ENCODE measurements at regions not wholly inside any gene's neighbourhood (a gene's known extent, or its start where the extent isn't known, plus 50 kb on each side); places are given as distances from the start of the nearest gene placed in this dataset.

DNA sequence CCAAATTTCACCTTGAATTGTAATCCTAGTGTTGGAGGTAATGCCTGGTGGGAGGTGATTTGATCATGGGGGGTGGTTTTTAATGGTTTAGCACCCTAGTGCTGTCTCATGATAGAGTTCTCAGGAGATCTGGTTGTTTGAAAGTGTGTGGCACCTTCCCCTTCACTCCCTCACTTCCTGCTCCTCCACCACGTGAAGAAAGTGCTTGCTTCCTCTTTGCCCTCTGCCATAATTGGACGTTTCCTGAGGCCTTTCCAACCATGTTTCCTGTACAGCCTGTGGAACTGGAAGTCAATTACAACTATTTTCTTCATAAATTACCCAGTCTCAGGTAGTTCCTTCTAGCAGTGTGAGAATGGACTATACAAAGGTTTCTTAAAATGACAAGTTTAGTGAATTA is 251.8 kb upstream of the NETO1 start:
- DNase-seq (ENCODE audit: low read depth) = peak; percentile 12

DNA sequence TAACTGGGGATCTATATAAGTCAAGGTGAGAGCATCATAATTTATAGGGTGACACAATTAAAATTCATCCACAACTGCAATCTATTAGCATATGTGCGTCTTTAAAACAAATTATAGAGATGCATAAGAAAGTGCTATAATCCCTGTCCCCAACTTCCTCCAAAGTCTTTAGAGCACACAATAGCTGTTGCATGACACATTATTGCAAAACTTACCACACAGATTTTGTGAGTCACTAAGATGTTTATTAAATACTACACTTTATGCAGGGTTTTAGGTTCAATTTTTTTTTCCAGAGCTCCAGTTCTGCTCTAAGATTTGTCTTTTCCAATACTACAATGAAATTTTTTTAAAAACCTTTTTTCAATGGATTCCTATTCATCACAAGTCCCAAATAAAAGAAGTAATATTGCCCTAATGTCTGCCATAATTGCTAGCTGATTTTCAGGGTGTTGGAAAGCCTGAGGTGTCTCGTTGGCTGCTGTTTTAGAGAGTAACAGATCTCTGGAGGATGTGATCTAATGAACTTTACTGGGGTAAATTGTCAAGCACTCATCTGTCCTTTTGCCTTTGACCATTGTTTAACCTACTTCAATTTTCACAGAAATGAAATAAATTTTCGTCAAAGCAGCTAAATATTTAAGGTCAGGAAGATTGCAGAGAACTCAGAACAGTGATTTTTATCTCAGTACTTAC is 250.5 kb upstream of the NETO1 start:
- peak; percentile 41 for DNase-seq (ENCODE audit: low read depth)

DNA sequence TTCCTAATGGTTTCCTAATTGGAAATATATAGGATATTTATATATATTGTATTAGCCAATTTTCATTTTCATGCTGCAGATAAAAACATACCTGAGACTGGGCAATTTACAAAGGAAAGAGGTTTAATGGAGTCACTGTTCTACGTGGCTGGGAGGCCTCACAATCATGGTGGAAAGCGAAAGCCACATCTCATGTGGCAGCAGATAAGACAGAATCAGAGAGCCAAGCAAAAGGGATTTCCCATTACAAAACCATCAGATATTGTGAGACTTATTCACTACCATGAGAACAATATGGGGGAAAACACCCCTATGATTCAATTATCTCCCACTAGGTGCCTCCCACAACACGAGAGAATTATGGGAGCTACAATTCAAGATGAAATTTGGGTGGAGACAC is 242.5 kb upstream of the NETO1 start:
- DNase-seq (ENCODE audit: low read depth) = no peak

DNA sequence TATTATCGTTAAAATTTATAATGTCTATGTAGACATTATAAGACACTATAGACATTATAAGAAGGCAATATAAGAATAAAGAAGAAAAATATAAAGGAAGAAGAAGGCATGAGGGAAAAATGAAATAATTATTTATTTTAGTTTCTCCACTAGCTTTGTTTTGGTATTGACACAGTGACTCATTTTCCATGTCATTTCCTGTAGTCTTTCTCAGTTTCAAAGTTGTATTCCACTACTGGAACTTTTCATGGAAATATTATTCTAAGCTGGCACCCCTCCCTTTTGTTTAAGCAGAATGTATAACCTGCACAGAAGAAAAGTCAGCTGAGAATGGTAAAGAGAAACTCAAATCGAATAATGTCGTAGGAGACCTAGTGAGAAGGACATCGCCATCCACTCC is 234.2 kb upstream of the NETO1 start:
- DNase-seq (ENCODE audit: low read depth) = peak; percentile 12

DNA sequence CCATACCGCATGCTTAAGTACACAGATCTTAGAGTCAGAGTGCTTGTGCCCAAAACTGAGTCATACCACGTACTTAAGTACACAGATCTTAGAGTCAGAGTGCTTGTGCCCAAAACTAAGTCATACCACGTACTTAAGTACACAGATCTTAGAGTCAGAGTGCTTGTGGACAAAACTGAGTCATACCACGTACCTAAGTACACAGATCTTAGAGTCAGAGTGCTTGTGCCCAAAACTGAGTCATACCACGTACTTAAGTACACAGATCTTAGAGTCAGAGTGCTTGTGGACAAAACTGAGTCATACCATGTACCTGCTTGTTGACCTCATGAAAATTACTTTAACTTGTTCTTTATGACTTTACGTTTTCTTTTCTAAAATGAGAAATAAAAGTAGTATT is 233.7 kb upstream of the NETO1 start:
- DNase-seq (ENCODE audit: low read depth) = peak; percentile 13

DNA sequence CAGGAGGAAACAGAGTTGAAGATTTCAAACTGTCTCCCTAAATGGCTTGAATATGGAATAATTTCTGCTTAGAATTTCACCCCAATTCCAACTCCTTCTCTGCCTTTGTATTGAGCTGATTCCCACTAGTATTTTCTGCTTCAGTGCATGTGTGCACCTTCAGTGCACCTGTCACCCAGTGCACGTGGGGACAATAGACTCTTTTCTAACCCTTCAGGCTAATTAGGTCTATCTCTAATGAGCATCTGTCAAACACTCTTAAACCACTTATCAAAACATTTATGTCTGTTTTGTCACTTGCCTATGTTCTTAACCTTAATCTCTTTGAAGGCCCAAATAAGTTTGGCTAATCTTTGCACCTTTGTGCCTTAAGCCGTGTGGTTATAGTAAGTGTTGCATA is 232.0 kb upstream of the NETO1 start:
- no peak for DNase-seq (ENCODE audit: low read depth)

DNA sequence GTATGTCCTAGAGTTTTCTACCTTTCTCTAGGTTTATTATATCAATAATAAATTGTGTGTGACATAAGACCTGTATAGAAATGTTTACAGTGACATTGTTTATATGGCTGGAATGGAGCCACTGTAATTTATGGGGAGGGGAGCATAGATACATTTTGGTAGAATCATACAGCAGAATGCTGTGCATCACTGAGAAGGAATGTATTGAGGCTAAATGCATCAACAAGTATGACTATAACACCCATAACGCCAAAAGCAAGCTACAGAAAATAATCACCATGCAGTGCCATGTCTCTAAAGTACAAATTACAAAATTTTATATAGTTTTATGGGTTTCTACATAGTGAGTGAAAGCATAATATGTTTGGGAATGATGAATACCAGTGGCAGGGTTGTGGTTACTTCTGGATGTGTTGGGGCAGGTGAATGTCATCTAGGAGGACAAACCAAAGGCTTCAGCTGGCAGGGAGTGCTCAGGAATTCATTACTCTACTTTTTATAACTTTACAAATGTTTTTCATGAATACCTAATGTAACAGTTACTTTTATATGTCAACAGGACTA is 226.0 kb upstream of the NETO1 start:
- no peak for DNase-seq (ENCODE audit: low read depth)

DNA sequence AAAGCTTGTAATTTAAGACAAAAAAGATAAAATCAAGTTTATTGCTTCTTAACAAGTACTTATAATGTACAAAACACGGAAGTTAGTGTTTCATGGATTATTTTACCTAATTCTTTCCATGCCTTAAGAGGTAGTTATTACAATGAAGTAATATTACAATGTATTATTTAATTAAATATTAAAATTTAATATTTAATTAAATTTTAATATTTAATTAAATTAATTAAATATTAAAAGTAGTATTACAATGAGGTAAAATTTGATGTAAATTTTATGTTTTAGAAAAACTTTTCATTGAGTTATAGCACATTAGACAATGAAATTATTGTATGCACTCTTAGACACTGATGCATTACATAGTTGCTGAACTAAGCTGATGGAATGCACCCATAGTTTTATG is 220.7 kb upstream of the NETO1 start:
- no peak for DNase-seq (ENCODE audit: low read depth)

DNA sequence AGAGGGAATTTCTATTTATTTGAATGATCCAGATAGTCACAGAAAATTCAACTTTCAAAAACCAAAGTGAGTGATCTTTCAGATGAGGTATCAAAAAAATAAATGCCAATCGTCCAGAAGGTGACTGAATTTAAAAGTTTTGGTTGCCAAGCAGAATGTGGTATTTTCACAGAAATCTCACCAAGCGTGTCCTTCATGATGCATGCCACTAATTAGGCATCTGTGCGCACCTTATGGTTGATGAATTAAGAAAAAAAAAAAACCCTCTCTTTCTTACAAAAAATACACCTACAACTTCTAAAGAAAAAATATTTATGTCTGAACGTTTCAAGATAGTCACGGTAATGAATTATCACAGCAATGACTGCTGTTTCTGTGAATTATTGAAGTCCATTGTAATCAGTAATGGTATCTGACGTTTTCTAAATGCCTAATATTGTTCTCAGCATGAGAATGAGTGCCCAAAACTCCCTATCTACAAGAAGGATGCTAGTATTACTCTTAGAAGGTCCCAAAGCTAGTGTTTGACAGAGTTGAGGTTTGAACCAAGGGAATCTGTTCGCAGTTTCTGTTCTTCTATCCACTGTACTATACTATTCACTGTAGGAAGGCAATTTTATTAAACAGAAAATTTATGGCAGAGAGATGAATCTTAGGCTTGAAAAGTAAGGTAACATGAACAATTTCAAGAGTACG is 219.6 kb upstream of the NETO1 start:
- no peak for DNase-seq (ENCODE audit: low read depth)

DNA sequence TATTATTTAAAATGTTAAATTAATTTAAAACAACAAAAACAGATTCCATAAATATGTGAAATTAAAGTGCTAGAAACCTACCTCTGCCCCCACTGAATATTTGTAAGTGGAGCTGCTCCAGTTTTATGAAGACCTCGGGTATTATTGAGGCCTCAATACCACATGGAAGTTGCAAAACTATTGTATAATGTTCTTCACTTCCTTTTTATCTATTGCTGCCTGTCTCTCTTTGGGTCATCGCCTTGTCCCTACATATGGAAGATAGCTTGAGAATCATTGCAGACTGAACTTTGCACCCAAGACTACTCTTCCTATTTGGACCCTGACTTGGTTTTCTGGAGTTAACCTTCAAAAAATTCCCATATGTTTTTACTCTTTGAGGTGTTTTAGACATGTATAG is 212.1 kb upstream of the NETO1 start:
- no peak for DNase-seq (ENCODE audit: low read depth)

DNA sequence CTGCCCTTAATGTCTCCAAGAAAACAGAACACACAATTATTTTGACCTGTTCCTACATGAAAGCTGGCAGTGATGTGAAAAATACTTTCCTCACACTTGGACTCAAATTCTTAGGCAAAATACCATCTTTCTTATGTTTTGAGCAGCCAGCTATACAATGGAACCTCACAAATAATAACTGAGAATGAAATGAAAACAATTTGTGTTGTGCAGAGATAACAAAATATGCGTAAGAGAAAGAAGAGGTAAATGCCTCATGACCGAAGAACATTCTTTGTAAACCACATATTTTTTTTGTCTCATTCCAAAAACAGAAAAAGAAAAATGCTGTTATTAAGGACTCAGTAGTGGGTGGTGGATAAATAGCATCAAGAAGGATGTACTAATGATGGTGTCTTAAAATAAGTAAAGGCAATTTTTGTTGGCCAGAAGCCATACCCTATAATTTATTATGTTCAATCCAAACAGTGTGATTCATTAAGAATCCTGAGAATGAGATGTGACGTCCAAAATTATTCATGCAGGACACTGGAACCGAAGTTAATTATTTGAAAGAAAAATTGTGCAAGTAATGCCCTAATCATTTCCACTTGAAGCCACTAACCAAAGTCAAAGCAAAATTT is 193.0 kb upstream of the NETO1 start:
- no peak for DNase-seq (ENCODE audit: low read depth)

DNA sequence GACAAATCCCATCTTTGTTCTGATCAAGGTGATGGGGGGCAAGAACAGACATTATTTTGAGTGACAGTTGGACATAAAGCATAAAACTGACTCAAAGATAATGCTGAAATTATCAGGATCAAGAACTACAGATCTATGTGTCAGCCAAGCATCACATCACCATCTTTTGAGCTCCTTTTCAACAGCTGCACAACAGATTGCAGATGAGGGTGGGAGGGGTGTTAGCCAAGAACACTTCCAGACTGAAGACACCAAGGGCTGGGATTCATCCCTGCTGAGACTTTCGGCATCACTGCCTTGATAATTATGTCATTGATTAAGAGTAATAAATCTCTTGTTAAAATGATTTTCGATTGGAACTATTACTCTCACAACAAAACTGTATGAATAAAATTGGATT is 191.5 kb upstream of the NETO1 start:
- no peak for DNase-seq (ENCODE audit: low read depth)

DNA sequence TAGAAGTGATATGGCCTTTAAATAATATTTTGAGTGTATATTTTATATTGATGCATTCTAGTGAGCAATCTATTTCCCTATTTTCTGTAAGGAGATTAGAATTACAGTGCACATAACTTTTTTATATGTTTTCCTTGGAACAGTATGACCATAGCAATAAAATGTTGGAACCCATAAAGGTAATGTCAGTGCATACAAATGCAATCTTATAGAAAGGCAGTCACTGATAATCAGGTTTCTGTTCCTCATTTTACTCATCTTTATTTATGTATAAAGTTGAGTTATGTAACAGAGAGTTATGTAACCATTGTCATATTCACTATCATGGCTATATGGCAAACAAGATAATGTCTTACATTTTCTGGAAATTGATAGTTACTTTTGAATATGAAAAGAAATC is 179.9 kb upstream of the NETO1 start:
- no peak for DNase-seq (ENCODE audit: low read depth)

DNA sequence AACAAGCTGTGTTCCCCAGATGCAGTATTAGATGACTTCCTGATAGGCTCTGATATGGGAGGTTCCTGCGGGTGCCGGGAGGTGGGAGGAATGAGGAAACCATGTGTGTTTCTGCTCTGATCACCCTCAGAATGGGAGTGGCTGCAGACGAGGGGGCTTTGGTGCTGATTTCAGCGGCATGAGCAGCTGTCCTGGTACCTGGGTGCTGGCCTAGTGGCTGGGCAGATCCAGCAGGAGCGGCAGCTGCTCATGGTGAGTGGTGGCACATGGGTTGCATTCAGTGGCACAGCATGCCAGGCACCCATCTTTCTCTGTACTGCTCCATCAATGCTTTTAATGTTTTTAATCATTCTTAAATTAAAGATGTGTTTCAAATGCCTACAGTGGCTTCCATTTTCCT is 177.2 kb upstream of the NETO1 start:
- DNase-seq (ENCODE audit: low read depth) = no peak

DNA sequence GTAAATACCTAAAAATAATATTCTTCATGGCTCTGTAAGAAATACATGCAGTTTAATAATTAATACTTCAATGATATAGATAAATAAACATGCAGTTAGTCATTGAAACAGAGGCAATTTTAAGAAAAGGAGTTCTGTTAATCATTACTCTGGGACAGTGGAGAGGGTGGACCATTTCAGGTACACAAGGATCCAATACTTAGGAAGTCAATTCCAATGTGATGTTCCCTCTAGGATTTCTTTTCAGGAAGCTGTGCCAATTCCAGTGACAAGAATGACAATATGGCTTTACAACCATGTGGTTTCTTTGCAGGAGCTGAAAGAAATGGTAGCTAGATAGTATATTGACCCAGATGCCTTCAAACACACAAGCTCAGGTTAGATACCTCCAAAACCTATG is 175.8 kb upstream of the NETO1 start:
- DNase-seq (ENCODE audit: low read depth) = no peak

DNA sequence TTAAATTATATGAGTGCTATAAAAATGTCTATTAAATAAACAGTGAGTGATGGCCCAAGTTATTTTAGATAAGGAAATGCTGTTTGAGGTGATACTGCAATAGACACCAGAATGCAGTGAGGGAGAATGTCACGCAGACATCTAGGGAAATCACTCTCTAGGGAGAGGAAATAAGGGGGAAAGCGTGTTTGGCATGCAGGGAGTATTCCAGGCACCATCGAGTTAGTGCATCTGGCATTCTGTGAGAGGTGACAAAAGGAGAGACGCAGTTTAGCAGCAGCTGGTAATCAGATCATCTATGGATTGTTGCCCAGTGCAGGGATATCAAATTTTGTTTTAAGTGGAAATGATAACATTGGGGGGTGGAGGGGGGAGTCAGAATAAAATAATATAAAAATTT is 175.4 kb upstream of the NETO1 start:
- no peak for DNase-seq (ENCODE audit: low read depth)

DNA sequence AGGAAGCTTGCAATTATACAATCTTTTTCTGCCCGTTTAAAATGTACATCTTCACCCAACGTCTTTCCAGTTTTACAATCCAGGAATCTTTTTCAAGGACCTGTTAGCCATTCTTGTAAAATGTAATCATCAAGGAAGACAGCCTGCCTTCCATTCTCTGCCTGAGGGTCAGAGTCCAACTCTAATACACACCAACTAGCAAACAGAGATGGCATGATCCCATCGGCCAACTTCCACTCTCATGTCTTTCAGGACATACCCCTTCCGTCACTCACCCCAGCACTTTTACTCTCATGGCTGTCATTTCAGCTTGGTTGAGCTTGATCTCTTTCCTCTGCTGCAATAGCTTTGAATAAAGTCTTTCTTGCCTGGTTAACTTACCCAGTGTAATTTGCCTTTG is 172.5 kb upstream of the NETO1 start:
- no peak for DNase-seq (ENCODE audit: low read depth)

DNA sequence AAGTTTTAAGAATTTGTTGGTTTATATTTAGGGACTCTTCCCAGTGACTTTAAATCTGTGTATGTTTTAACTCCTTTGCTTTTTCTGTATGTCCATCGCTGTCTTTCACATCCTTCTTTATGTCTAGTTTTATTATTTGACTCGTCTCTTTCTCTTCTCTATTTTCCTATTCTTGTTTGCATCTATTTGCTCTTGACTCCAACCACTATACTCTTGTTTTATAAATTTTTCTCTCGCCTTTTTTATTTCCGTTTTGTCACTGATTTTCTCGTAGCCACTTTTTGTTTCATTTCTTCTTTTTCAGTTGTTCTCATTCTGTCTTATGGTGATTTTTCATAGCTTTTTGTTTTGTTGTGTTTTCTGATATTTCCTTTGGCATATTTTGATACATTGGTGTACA is 170.5 kb upstream of the NETO1 start:
- no peak for DNase-seq (ENCODE audit: low read depth)

DNA sequence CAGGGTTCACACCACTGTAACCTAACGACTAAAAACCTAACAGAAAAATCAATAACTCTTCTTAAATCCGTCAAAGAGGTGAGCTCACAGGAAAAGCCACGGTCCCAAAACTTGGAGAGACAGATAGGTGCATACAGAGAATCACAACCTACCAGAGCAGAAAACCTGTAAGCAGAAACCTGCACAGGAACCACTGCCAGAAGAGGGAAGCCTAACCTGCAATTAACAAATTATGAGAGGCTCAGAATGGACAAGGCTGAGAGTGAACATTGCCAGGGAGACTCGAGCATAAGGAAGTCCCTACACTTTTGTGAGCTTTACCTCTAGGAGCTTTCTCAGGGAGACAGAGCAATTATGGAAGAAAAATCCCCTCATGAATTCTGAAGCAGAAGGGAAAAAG is 156.2 kb upstream of the NETO1 start:
- DNase-seq (ENCODE audit: low read depth) = no peak

DNA sequence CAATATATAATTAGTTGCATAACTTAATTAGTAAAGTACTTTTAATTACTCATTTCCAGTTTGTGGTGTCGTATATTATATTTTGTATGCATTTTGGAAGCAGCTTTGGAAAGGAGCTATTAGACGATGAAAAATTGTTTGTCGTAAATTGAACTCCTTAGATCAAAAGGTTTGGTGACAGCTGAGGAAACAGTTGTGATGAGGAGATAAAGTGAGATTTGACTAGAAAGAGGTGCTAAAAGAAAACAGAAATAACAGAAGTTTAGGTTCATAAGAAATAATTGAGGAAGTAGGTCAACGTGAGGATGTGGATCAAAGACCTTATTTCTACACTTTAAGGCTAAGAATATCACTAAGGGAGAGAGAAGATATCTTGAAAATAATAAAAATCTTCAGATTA is 141.9 kb upstream of the NETO1 start:
- no peak for DNase-seq (ENCODE audit: low read depth)

DNA sequence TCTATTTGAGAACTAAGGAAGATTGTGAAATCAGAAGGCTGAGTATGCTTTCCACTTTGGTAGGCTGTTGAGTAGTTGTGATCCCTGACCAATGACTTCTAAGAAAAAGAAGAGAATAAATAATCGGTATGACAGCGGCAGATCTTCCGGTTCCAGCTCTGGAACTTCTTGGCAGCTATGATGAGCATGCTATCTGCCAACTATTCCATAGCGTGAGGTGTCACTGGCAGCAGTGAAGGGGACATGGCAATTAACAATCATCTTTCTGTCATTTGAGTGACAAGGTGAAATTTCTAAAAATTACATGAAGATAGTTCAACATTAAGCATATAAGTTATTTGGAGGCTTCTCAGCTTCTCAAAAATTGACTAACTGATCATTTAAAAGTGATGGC is 140.1 kb upstream of the NETO1 start:
- no peak for DNase-seq (ENCODE audit: low read depth)

DNA sequence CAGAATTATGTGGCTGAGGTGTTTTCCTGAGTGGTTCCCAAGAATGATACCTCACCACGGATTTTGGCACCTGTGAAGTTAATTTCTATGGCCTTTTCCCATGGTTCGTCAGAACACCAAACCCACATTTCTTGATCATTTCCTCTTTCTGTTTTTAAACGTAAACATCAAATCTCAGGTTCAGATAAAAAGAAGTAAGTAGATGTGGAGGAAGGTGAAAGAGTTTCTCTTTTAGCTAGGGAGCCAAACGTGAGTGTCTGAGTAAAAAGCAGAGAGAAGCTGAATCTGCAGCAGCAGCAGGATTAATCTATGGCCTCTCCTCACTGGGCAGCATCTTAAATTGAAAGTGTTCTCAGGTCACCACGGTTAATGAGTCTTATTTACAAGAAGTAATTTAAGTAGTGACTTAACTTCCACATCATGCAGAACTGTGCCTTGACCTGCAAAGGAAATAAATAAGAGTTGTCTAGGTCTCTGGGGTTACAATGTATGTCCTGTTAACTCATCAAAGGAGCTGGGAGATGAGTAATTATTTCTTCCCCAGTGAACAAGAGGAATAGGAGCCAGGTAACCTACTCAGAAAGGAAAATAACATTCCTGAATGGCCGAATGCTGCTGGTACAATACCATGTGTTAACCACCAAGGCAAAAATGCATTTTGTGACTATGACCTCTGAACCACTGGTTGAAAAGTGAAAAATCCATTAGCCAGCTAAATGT is 139.6 kb upstream of the NETO1 start:
- DNase-seq (ENCODE audit: low read depth) = no peak

DNA sequence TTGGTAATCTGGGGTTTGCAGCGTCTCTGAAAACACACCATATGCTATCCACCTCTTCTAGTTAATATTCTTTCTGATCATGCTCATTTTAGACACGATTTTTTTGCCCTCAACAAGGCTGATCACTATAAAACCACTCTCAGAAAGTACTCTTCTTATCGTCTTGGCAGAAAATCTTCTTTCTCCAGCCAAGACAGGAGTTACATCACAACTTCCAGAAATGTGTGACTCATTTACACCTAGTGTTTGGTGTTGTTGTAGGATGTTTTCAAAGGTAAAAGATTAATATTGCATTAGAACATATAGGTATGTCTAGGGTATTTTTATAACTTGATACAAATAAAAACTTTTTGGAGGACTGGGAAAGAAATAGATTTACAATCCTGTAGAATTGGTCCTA is 138.5 kb upstream of the NETO1 start:
- DNase-seq (ENCODE audit: low read depth) = no peak
